ENCODE measurements at regions not wholly inside any gene's neighbourhood (a gene's known extent, or its start where the extent isn't known, plus 50 kb on each side); places are given as distances from the start of the nearest gene placed in this dataset.

GRCh38 chr18:64919971-64920570, 771.2 kb upstream of the LINC00305 start:
- intact Hi-C loops (cut with DNase I): no loop called here

GRCh38 chr18:64918851-64919250, 770.0 kb upstream of the LINC00305 start:
- DNase-seq: no peak
- intact Hi-C loops (cut with DNase I): no loop called here

More at GRCh38 chr18:64919971-64920570, 771.2 kb upstream of the LINC00305 start:
- no peak for DNase-seq

GRCh38 chr18:64893349-64893748, 744.5 kb upstream of the LINC00305 start:
- intact Hi-C loops (cut with DNase I): no loop called here
- peak in 1 of 10 donors; percentile 62 for DNase-seq

GRCh38 chr18:64888956-64889355, 740.1 kb upstream of the LINC00305 start:
- intact Hi-C loops (cut with DNase I): no loop called here
- no peak for DNase-seq

GRCh38 chr18:64886995-64887394, 738.1 kb upstream of the LINC00305 start:
- DNase-seq: no peak
- intact Hi-C loops (cut with DNase I): no loop called here

DNA sequence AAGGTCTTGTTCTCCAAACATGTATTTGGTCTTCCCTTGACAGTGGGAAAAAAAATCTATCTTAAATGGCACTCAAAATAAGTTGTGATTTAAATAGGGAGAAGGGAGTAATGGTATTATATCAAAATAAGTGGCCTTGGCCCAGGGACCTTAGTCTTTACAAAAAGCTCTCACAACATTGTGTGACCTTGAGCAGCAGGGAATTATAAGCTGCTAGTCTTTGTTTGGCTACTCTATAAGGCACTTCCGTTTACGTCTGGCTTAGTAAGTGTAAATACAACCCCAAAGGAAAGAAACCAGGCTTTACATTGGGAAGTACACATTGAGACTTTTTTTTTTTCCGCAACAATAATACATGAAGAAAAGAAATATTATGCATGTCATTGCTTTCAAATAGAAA, 734.0 kb upstream of the LINC00305 start:
- no peak for DNase-seq
- intact Hi-C loops (cut with DNase I): no loop called here

DNA sequence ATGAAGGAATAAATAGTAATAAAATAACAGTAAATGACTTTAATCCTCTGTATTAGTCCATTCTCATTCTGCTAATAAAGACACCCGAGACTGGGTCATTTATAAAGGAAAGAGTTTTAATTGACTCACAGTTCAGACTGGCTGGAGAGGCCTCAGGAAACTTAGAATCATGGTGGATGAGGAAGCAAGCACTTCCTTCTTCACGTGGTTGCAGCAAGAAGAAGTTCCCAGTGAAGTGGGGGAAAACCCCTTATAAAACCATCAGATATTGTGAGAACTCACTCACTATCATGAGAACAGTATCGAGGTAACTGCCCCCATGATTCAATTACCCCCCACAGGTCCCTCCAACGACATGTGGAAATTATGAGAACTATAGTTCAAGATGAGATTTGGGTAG, 727.9 kb upstream of the LINC00305 start:
- intact Hi-C loops (cut with DNase I): no loop called here
- DNase-seq: no peak

DNA sequence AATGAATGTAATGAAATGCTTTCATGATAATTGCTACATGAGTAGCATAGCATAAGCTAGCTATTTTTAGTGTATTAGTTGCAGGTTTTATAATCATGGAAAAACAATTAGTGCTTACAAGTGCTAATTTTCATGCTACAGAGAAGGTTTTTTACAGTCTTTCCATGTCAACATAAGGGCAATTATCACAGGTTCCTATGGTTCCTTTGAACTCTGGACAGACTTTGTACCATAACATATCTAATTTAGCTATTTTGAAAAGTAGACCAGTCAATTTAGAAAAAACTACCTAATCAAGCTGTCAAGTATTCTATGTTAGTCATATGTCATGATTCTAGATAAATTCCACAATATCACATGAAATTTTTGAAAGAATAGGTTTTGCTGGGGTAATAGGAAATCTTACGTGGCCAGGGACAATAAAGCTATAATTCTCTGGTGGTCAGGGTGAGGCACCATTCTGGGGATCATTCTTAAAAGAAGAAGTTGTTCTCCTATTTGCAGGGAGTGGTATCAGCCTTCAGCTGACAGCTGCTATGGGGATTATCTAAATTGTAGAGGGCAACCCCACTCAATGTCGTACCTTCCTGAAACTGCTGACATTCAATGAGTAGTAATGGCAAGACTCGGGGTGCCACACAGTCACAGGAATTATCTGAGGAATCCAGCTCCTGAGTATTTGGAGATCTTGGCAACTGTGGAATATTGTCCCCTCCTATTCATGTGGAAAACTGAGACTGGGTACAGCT, 724.0 kb upstream of the LINC00305 start:
- intact Hi-C loops (cut with DNase I): no loop called here
- DNase-seq: no peak

DNA sequence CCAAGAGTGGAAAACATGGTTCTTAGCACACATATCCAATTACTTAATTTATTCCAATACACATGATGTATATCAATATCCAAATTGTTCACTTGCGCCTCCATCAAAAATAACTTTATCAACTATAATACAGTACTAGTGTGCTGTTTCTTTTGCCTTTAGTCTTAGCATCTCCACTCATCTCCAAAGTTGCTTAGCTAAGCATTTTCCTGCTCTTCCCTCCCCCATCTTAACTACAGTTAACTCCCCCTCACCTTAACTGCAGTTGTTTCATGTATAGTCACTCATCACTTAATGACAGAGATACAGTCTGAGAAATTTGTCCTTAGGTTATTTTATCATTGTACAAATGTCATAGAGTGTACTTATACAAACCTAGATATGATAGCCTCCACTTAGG, 705.2 kb upstream of the LINC00305 start:
- no peak for DNase-seq
- intact Hi-C loops (cut with DNase I): no loop called here

GRCh38 chr18:64852281-64852680, 703.4 kb upstream of the LINC00305 start:
- intact Hi-C loops (cut with DNase I): no loop called here
- no peak for DNase-seq

DNA sequence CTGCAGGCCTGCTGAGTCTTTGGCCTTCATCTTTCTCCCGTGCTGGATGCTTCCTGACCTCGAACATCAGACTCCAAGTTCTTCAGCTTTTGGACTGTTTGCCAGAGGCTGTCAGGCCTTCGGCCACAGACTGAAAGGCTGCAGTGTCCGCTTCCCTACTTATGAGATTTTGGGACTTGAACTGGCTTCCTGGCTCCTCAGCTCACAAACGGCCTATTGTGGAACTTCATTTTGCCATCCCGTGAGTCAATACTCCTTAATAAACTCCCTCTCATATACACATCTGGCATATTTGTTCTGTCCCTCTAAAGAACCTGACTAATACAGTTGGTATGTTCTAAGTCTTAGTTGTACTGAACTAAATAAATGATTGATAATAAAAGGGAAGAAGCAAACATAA, 702.8 kb upstream of the LINC00305 start:
- DNase-seq: no peak
- intact Hi-C loops (cut with DNase I): no loop called here

DNA sequence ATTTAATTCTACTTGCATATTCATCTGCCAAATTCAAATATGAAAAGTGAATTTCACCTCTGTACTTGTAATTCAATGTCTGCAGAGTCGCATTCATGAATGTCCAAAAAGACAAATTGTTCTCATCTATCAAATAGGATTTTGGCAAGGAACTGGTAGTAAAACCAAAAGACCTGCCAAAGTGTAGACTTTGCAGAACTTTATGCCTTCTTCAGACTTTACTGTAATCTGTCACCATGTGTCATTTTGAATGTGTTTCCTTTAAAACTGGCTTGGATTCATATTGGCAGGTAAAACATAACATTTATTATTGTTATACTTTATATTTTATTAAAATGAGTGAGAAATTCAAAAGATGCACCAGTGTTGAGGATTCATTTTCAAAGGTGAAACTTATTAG, 701.9 kb upstream of the LINC00305 start:
- no peak for DNase-seq
- intact Hi-C loops (cut with DNase I): no loop called here

GRCh38 chr18:64840911-64841701, 692.2 kb upstream of the LINC00305 start:
- DNase-seq: no peak
- intact Hi-C loops (cut with DNase I): no loop called here

- DNase-seq: no peak
- intact Hi-C loops (cut with DNase I): no loop called here
These were observed 661.5 kb upstream of the LINC00305 start for GRCh38 chr18:64810354-64810753.

GRCh38 chr18:64809801-64810200, 660.9 kb upstream of the LINC00305 start:
- DNase-seq: no peak
- intact Hi-C loops (cut with DNase I): no loop called here

DNA sequence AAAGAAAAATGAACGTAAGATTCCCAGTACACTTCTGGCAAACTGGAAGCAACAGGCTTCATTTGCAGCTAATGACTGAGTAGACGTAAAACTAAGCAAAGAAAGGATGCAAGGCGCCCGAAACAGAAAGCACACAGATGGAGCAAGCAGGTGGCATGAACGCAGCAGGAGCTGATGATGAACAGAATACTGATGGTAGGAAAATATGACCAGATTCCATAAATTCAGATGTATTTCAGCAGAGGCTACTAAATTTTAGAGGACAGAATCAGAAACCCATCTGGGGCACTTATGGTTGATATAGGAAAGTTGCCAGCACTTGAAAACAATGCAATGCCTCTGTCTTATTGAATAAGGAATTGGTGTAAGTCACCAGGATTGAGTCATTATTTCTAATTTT, 658.7 kb upstream of the LINC00305 start:
- DNase-seq: peak in 1 of 10 donors; percentile 35
- intact Hi-C loops (cut with DNase I): no loop called here

- intact Hi-C loops (cut with DNase I): no loop called here
- no peak for DNase-seq
These were observed 657.8 kb upstream of the LINC00305 start for GRCh38 chr18:64806691-64807090.

DNA sequence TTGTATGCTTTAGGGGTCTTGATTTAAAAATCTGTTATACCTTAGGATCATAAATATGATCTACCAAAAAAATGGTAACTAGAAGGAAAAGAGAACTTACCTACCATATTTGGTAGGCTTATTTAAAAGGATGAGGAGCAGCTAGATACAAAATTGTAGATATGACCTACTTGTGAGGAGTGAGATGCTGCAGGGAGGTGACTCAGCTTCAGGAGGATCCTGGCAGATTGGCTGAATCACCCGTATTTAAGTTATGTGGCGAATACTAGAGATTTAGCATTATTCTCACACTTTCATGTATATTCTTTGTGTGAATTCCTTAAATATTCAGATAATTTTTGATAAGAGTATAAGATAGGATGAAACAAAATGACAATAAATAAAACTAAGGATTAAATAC, 657.3 kb upstream of the LINC00305 start:
- peak in 4 of 10 donors; percentile 9 to 80 (median 20) for DNase-seq
- intact Hi-C loops (cut with DNase I): no loop called here

DNA sequence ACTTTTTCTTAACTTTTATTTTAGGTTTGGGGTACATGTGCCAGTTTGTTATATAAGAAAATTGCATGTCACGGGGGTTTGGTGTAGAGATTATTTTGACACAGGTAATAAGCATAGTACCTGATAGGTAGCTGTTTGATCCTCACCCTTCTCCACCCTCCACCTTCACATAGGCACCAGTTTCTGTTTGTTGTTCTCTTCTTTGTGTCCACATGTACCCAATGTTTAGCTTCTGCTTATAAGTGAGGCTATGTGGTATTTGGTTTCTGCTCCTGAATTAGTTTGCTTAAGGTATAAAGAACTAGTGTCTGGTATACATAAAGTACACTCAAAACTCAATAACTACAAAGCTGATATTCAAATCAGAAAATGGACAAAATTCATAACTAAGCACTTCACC, 654.6 kb upstream of the LINC00305 start:
- DNase-seq: no peak
- intact Hi-C loops (cut with DNase I): no loop called here

GRCh38 chr18:64800151-64800550, 651.3 kb upstream of the LINC00305 start:
- DNase-seq: no peak
- intact Hi-C loops (cut with DNase I): no loop called here

- intact Hi-C loops (cut with DNase I): no loop called here
These were observed 650.5 kb upstream of the LINC00305 start for GRCh38 chr18:64799376-64799775.

GRCh38 chr18:64791236-64791635, 642.3 kb upstream of the LINC00305 start:
- intact Hi-C loops (cut with DNase I): no loop called here
- no peak for DNase-seq

More at GRCh38 chr18:64799376-64799775, 650.5 kb upstream of the LINC00305 start:
- no peak for DNase-seq

All from posterior cingulate gyrus (tissue), 11 donors.